OCI-LY3 (cell line): ENCODE measurements at regions not wholly inside any gene's neighbourhood (a gene's known extent, or its start where the extent isn't known, plus 50 kb on each side); places are given as distances from the start of the nearest gene placed in this dataset.

Source experiments
- H2AFZ ChIP-seq: fragments of 200-600, 300-600 bp; shearing (Covaris generic); 2 replicates; pipeline ENCODE4 v1.6.0; 2014; ENCODE audit warnings: antibody characterized with exemption, low read depth, low read length
- H3K27ac ChIP-seq: fragments of 200-600, 300-600 bp; sonication (generic); 2 replicates; pipeline ENCODE4 v1.5.1; 2014; ENCODE audit warnings: mild to moderate bottlenecking, low read length, moderate library complexity, mixed read lengths
- H3K27me3 ChIP-seq: fragments of 200-600, 300-600 bp; sonication (generic); 2 replicates; pipeline ENCODE4 v1.6.1; 2014; ENCODE audit warnings: low read depth, low read length, mixed read lengths
- H3K36me3 ChIP-seq: fragments of 200-600, 300-600 bp; sonication (generic); replicated peaks from 2 replicates; pipeline ENCODE3; 2014; ENCODE audit warnings: low read depth, low read length, mixed read lengths
- H3K4me1 ChIP-seq: fragments of 300-600, 200-600 bp; sonication (generic); 2 replicates; pipeline ENCODE4 v1.6.1; 2014; ENCODE audit warnings: low read length, mixed read lengths
- H3K4me2 ChIP-seq: fragments of 200-600, 300-600 bp; sonication (generic); 2 replicates; pipeline ENCODE4 v1.6.1; 2014; ENCODE audit warnings: low read length, mixed read lengths
- H3K4me3 ChIP-seq: fragments of 300-600, 200-600 bp; sonication (generic); 2 replicates; pipeline ENCODE4 v1.5.1; 2014; ENCODE audit warnings: antibody characterized with exemption, mild to moderate bottlenecking, low read length, moderate library complexity
- H3K79me2 ChIP-seq: fragments of 300-600, 200-600 bp; shearing (Covaris generic); 2 replicates; pipeline ENCODE4 v1.6.1; 2014; ENCODE audit warnings: mild to moderate bottlenecking, low read length, mixed read lengths
- H3K9ac ChIP-seq: fragments of 300-600, 200-600 bp; shearing (Covaris generic); 2 replicates; pipeline ENCODE4 v1.6.0; 2014; ENCODE audit warnings: mild to moderate bottlenecking, low read length, moderate library complexity
- H3K9me3 ChIP-seq: fragments of 200-600, 300-600 bp; shearing (Covaris generic); 2 replicates; pipeline ENCODE4 v1.6.1; 2014; ENCODE audit warnings: low read length, mixed read lengths; ENCODE audit not compliant: insufficient read depth
- H4K20me1 ChIP-seq: fragments of 200-600, 300-600 bp; sonication (generic); 2 replicates; pipeline ENCODE4 v1.6.1; 2016; ENCODE audit warnings: low read length, mixed read lengths; ENCODE audit not compliant: insufficient read depth
- CTCF ChIP-seq: fragments of 200-600, 300-600 bp; sonication (generic); IDR thresholded peaks from 2 replicates; pipeline ENCODE4 v1.5.1; 2014; ENCODE audit warnings: antibody characterized with exemption, low read length, low read depth
- EZH2phosphoT487 ChIP-seq: fragments of 200-600 bp; shearing (Covaris generic); IDR thresholded peaks from 2 replicates; pipeline ENCODE4 v1.6.1; 2018; ENCODE audit warnings: antibody characterized with exemption, mixed run types, low read depth

GRCh38 chr7:91491868-91492267 lies 227.6 kb downstream of the FZD1 start:
- Histone ChIP-seq H3K4me1 (peaks cover 6% of the 10 kb centered on the region; the same call in 1 of the 2 replicates), H3K4me3 (no peak overlapping the region), H3K36me3 (no peaks in the 10 kb centered on the region), H3K4me2 (no peak overlapping the region), H3K27me3 (no peaks in the 10 kb centered on the region), H4K20me1 (no peaks in the 10 kb centered on the region), H3K27ac (no peak overlapping the region), H3K9ac (no peak overlapping the region), H2AFZ (no peak overlapping the region), H3K9me3 (no peaks in the 10 kb centered on the region), H3K79me2 (no peaks in the 10 kb centered on the region)
- TF ChIP-seq EZH2phosphoT487, result no peak
- no peak for TF ChIP-seq CTCF

GRCh38 chr7:91492317-91492716 lies 228.1 kb downstream of the FZD1 start:
- Histone ChIP-seq H3K27ac (no peak overlapping the region), H4K20me1 (no peaks in the 10 kb centered on the region), H3K4me3 (no peak overlapping the region), H3K4me2 (no peak overlapping the region), H2AFZ (no peak overlapping the region), H3K9ac (no peak overlapping the region), H3K4me1 (peaks cover 6% of the 10 kb centered on the region; the same call in 1 of the 2 replicates), H3K27me3 (no peaks in the 10 kb centered on the region), H3K79me2 (no peaks in the 10 kb centered on the region), H3K9me3 (no peaks in the 10 kb centered on the region), H3K36me3 (no peaks in the 10 kb centered on the region)
- no peak for TF ChIP-seq EZH2phosphoT487
- TF ChIP-seq CTCF, result no peak

GRCh38 chr7:91492773-91493172 lies 228.5 kb downstream of the FZD1 start:
- Histone ChIP-seq H2AFZ (no peak overlapping the region), H3K4me2 (no peak overlapping the region), H3K9ac (no peak overlapping the region), H3K4me1 (peaks cover 6% of the 10 kb centered on the region; the same call in 1 of the 2 replicates), H3K79me2 (no peaks in the 10 kb centered on the region), H4K20me1 (no peaks in the 10 kb centered on the region), H3K9me3 (no peaks in the 10 kb centered on the region), H3K27me3 (no peaks in the 10 kb centered on the region), H3K36me3 (no peaks in the 10 kb centered on the region), H3K4me3 (no peak overlapping the region), H3K27ac (no peak overlapping the region)
- TF ChIP-seq EZH2phosphoT487 (no peak), CTCF (no peak)

- Histone ChIP-seq H4K20me1 (no peaks in the 10 kb centered on the region), H3K4me3 (no peak overlapping the region), H2AFZ (no peak overlapping the region), H3K4me1 (peaks cover 6% of the 10 kb centered on the region; the same call in 1 of the 2 replicates), H3K27me3 (no peaks in the 10 kb centered on the region), H3K27ac (no peak overlapping the region), H3K4me2 (no peak overlapping the region), H3K79me2 (no peaks in the 10 kb centered on the region), H3K9me3 (no peaks in the 10 kb centered on the region), H3K36me3 (no peaks in the 10 kb centered on the region), H3K9ac (no peak overlapping the region)
- TF ChIP-seq CTCF (no peak), EZH2phosphoT487 (no peak)
These were observed 230.2 kb downstream of the FZD1 start for GRCh38 chr7:91494450-91494849.
